HG02840 (cell line): ENCODE measurements at regions not wholly inside any gene's neighbourhood (a gene's known extent, or its start where the extent isn't known, plus 50 kb on each side); places are given as distances from the start of the nearest gene placed in this dataset.
A peak's percentile ranks its signal among the peaks of the same experiment; 100 is the strongest.

Experiments
- ATAC-seq: cut with Tn5 transposase; IDR thresholded peaks from one replicate; pipeline ENCODE4 v1.9.1; 2021; ENCODE audit warnings: mild to moderate bottlenecking, moderate library complexity, moderate number of reproducible peaks; ENCODE audit not compliant: unreplicated experiment, low FRiP score

- peak; percentile 66 for ATAC-seq
Measured at GRCh38 chr6:20023549-20024315, 186.6 kb downstream of the ID4 start.

GRCh38 chr6:20024316-20024673 is 187.1 kb downstream of the ID4 start:
- no peak for ATAC-seq

- ATAC-seq, result no peak
Measured at GRCh38 chr6:20024978-20025377, 187.3 kb downstream of the MBOAT1 start.

GRCh38 chr6:20025681-20026080 is 186.6 kb downstream of the MBOAT1 start:
- no peak for ATAC-seq

GRCh38 chr6:20028143-20028542 is 184.1 kb downstream of the MBOAT1 start:
- no peak for ATAC-seq

- no peak for ATAC-seq
Measured at GRCh38 chr6:20028562-20028961, 183.7 kb downstream of the MBOAT1 start.

- ATAC-seq, result no peak
Measured at GRCh38 chr6:20029979-20030378, 182.3 kb downstream of the MBOAT1 start.

GRCh38 chr6:20031342-20031741 is 180.9 kb downstream of the MBOAT1 start:
- ATAC-seq, result no peak

- no peak for ATAC-seq
Measured at GRCh38 chr6:20033697-20034407, 178.4 kb downstream of the MBOAT1 start.

- ATAC-seq, result no peak
Measured at GRCh38 chr6:20034408-20034769, 177.9 kb downstream of the MBOAT1 start.

- ATAC-seq, result no peak
Measured at GRCh38 chr6:20036141-20036677, 176.1 kb downstream of the MBOAT1 start.

GRCh38 chr6:20038410-20039204 is 173.7 kb downstream of the MBOAT1 start:
- no peak for ATAC-seq

- ATAC-seq, result no peak
Measured at GRCh38 chr6:20044883-20045282, 167.4 kb downstream of the MBOAT1 start.
